ENCODE measurements at regions not wholly inside any gene's neighbourhood (a gene's known extent, or its start where the extent isn't known, plus 50 kb on each side); places are given as distances from the start of the nearest gene placed in this dataset.

- DNase-seq: no peak
- Histone ChIP-seq H3K4me1 (no peaks in the 10 kb centered on the region), H3K27me3 (replicated peaks in 1 of 7) (no peaks in the 10 kb centered on the region), H3K36me3 (no peaks in the 10 kb centered on the region), H3K27ac (no peak overlapping the region), H3K4me3 (no peak overlapping the region), H3K9me3 (no peaks in the 10 kb centered on the region)
- intact Hi-C loops (cut with DNase I; ENCODE audit: low total_unique reads): no loop called here
- 50 to 84% (median 56%) methylated on average over 2 of the region's 2 CpGs for WGBS, 5 donors
- TF ChIP-seq POLR2A (IDR thresholded peaks at IDR 0.05) (no peak), POLR2AphosphoS5 (IDR thresholded peaks at IDR 0.05) (no peak)
- TF ChIP-seq, protein P1, sequence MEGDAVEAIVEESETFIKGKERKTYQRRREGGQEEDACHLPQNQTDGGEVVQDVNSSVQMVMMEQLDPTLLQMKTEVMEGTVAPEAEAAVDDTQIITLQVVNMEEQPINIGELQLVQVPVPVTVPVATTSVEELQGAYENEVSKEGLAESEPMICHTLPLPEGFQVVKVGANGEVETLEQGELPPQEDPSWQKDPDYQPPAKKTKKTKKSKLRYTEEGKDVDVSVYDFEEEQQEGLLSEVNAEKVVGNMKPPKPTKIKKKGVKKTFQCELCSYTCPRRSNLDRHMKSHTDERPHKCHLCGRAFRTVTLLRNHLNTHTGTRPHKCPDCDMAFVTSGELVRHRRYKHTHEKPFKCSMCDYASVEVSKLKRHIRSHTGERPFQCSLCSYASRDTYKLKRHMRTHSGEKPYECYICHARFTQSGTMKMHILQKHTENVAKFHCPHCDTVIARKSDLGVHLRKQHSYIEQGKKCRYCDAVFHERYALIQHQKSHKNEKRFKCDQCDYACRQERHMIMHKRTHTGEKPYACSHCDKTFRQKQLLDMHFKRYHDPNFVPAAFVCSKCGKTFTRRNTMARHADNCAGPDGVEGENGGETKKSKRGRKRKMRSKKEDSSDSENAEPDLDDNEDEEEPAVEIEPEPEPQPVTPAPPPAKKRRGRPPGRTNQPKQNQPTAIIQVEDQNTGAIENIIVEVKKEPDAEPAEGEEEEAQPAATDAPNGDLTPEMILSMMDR (IDR thresholded peaks at IDR 0.05 in 8 of 11, conservative IDR thresholded peaks at IDR 0.05 in 3 of 11): no peak
Observed at GRCh38 chr7:19575909-19576557, 132.8 kb downstream of the POLR1F start.

DNA sequence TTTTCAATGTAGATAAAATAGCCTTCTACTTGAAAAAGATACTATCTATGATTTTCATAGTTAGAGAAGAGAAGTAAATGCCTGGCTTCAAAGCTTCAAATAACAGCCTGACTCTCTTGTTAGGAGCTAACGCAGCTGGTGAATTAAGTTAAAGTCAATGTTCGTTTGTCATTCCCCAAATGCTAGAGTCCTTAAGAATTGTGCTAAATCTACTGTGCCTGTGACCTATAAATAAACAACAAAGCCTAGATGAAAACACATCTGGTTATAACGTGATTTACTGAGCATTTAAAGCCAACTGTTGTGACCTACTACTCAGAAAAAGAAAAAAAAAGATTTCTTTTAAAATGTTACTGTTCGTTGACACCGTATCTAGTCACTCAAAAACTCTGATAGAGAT, 134.7 kb downstream of the POLR1F start:
- 58 to 77% (median 64%) methylated on average over 5 of the region's 5 CpGs for WGBS, 5 donors
- H3K9me3 ChIP-seq: no peaks in the 10 kb centered on the region
- DNase-seq: no peak
- no peak for TF ChIP-seq POLR2AphosphoS5 (IDR thresholded peaks at IDR 0.05)
- TF ChIP-seq POLR2A (IDR thresholded peaks at IDR 0.05): no peak
- TF ChIP-seq, protein P1 (IDR thresholded peaks at IDR 0.05 in 8 of 11, conservative IDR thresholded peaks at IDR 0.05 in 3 of 11): no peak
- no peak overlapping the region for H3K4me3 ChIP-seq
- no peaks in the 10 kb centered on the region for H3K36me3 ChIP-seq
- no peaks in the 10 kb centered on the region for H3K4me1 ChIP-seq
- H3K27me3 ChIP-seq (replicated peaks in 1 of 7): no peaks in the 10 kb centered on the region
- no peak overlapping the region for H3K27ac ChIP-seq
- intact Hi-C loops (cut with DNase I; ENCODE audit: low total_unique reads): no loop called here

DNA sequence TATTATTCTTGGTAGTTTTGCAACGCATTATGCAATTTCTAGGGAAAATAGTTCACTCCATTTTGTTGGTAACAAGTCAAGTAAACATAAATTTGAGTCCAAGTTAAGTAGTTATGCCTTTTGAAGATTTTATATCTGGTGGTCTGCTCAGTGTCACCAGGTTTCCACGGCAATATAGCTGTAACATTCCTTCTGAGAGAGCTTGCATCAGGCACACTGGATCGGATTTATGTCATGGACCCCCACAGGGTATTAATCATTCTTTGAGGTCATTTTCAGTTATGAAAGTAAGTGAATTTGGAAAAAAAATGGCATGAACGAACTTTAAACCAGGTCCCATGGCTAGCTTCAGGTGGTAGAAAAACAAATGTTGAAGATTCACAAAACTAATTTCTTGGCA, 136.3 kb downstream of the POLR1F start:
- 50 to 70% (median 58%) methylated on average over 4 of the region's 4 CpGs for WGBS, 5 donors
- Histone ChIP-seq H3K4me3 (no peak overlapping the region), H3K9me3 (no peaks in the 10 kb centered on the region), H3K27me3 (replicated peaks in 1 of 7) (no peaks in the 10 kb centered on the region), H3K36me3 (no peaks in the 10 kb centered on the region), H3K4me1 (no peaks in the 10 kb centered on the region), H3K27ac (no peak overlapping the region)
- TF ChIP-seq, protein P1 (IDR thresholded peaks at IDR 0.05 in 8 of 11, conservative IDR thresholded peaks at IDR 0.05 in 3 of 11): no peak
- TF ChIP-seq POLR2A (IDR thresholded peaks at IDR 0.05) (no peak), POLR2AphosphoS5 (IDR thresholded peaks at IDR 0.05) (no peak)
- DNase-seq: no peak
- intact Hi-C loops (cut with DNase I; ENCODE audit: low total_unique reads): no loop called here

DNA sequence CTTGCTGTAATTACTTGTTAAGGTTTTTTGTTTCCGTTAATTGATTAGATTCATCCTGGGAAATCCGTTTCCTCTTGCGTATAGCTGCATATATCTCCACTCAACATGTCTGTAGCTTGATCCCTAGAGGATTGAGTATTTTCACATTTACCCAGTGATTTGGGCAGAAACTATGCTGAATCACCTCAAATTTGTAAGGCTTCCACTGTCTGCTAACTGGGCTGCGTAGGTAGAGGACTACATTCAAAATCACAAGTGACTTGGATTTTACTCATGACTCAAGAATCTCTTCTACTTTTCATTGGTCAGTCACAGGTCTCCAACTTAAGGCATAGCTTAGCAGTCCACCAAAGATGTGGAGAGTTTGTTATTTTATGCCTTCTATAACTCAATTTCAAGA, 141.8 kb downstream of the POLR1F start:
- Histone ChIP-seq H3K4me3 (no peak overlapping the region), H3K4me1 (no peaks in the 10 kb centered on the region), H3K27ac (no peak overlapping the region), H3K36me3 (no peaks in the 10 kb centered on the region), H3K9me3 (no peaks in the 10 kb centered on the region), H3K27me3 (replicated peaks in 1 of 7) (no peaks in the 10 kb centered on the region)
- no peak for DNase-seq
- WGBS, 5 donors: 87 to 94% (median 93%) methylated on average over 4 of the region's 4 CpGs
- TF ChIP-seq POLR2AphosphoS5 (IDR thresholded peaks at IDR 0.05) (no peak), POLR2A (IDR thresholded peaks at IDR 0.05) (no peak)
- TF ChIP-seq, protein P1 (IDR thresholded peaks at IDR 0.05 in 8 of 11, conservative IDR thresholded peaks at IDR 0.05 in 3 of 11): no peak
- intact Hi-C loops (cut with DNase I; ENCODE audit: low total_unique reads): no loop called here
